NAMALWA (cell line): ENCODE measurements at regions not wholly inside any gene's neighbourhood (a gene's known extent, or its start where the extent isn't known, plus 50 kb on each side); places are given as distances from the start of the nearest gene placed in this dataset.
"Not testable (repeated sequence)": the region's sequence is repeated elsewhere in the genome, so short reads cannot be mapped to it uniquely, and the experiment has no call there.

ENCODE experiments used
- DNase-seq: peaks from one replicate; pipeline ENCODE4 v3.0.0-alpha.2; 2015; ENCODE audit warnings: low spot score

DNA sequence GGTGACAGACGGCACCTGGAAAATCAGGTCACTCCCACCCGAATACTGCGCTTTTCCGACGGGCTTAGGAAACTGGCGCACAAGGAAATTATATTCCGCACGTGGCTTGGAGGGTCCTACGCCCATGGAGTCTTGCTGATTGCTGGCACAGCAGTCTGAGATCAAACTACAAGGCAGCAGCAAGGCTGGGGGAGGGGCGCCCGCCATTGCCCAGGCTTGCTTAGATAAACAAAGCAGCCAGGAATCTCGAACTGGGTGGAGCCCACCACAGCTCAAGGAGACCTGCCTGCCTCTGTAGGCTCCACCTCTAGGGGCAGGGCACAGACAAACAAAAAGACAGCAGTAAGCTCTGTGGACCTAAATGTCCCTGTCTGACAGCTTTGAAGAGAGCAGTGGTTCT lies 394.3 kb downstream of the PTH2R start:
- not testable (repeated sequence) for DNase-seq

DNA sequence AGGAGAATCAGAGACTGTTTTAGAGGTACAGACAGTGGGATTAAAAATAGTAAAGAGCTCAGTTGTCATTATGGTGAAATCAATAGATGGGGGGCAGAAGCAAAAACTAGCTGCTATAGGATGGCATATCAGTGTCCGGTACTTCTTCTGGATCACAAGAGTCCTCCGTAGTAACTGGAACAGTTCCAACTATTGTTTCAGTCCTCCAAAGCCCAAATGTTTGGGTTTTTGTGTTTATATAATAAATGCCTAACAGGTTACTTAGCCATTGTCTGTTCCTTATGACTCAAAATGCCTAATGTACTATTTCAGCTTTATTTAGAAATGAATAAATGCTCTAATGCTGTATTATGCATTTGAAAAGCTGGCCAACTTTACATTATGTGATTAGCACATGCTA lies 401.2 kb downstream of the PTH2R start:
- no peak for DNase-seq

- DNase-seq, result not testable (repeated sequence)
Measured at GRCh38 chr2:208811885-208812284, 405.3 kb downstream of the PTH2R start.

DNA sequence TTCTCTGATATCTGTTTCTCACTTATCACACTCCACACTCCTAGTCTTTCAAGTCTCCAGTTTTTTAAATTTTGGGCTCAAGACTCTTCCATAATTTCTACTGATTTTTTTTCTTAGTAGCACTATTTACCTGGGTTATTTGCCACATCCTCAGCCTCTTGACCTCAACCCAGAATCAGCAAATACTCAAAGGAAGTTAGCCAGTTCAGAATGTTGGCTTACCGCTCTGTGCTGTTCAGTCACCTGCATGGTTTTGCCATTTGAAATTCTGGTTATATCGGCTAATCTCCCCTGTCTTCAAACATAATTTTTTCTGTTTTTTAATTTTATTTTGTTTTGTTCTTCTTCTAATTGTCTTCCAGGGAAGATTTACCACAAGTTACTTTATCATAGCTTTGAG lies 412.6 kb downstream of the PTH2R start:
- DNase-seq, result no peak

- peak; percentile 36 for DNase-seq
Measured at GRCh38 chr2:208820014-208820688, 413.6 kb downstream of the PTH2R start.

- no peak for DNase-seq
Measured at GRCh38 chr2:208827109-208827508, 420.5 kb downstream of the PTH2R start.

- DNase-seq, result no peak
Measured at GRCh38 chr2:208827549-208828221, 421.1 kb downstream of the PTH2R start.

DNA sequence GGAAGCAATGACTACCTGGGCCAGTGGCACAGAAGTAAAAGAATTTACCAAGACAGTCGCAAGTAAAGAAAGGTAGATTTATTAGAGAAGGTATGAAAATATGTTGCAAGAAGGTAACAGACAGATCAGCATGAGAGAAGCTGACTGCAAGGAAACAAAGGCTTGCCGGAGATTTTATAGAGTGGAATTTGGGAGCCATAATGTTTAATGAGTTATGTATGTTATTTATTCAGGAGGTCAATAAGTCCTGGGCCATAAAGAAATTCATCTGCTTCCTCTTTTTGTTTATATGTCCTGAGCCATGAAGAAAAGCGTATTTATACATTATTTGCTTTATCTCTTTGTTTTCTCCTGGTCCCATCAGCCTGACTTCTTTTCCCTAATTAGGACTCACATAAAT lies 423.6 kb downstream of the PTH2R start:
- DNase-seq, result no peak

DNA sequence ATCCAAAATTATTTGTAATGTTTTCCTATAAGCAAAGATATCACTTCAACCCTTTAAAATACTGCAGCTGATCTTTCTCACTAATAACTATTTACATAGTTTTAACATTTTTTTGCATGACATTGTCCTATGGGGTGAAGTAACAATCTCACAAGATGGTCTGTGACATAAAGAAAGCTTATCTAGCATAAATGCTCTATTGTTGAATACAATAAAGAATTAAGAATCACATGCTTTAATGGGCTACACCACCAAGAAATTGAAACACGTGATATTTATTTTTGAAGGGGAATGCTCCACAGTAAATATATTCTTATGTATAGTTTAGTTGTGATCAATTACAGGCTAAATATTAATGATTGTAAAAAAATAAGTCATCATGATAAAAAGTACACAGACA lies 441.1 kb downstream of the PTH2R start:
- DNase-seq, result no peak

DNA sequence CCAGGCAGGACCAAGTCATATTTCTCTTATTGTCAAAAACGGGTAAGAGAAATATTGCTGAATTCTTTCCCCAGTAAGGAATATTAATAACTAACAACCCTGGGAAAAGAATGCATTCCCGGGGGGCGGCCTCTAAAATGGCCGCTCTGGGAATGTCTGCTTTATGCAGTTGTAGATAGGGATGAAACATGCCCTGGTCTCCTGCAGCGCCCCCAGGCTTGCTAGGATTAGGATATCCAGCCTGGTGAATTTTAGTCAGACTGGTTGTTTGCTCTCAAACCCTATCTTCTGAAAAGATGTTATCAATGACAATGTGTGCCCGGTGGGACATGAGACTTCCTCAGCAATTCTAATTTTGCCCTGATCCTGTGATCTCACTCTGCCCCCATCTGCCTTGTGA lies 448.1 kb downstream of the PTH2R start:
- DNase-seq, result no peak

DNA sequence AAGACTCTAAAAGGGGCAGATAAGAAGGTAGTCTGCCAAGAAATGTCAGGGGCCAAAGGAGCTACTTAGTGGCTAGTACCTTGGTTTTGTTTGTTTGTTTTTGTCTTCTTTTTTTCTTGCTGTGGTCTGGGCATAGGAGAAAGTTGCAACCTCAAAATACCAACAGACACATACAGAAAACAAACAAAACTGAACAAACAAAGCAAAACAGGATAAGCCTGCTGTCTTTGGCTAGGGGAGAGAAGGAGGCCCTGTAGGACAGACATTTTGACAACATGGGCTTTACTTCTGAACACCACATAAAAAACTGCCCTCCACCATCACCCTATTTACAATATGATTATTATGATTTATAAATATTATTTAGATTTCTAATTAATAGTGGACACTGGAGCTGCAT lies 460.8 kb downstream of the PTH2R start:
- DNase-seq, result no peak

DNA sequence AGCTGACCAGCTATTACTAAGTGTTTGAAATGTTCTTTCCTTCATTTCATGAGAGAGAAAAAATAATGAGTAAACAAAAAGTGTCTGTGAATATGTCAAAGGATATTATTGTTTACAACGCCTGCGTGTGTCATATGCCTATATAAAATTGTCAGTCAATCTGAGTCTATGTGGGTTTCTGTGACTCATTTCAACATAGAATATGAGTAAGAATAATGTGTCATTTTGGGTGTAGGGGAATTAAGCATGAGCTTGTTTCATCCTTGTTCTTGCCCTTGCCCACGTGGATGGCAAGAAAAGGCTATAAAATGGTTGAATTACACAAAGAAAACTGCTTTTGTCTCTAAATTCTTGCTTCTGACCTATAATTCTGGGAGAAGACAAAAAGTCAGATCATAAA lies 466.0 kb downstream of the PTH2R start:
- DNase-seq, result no peak

GRCh38 chr2:208879666-208880065 lies 473.1 kb downstream of the PTH2R start:
- no peak for DNase-seq

- no peak for DNase-seq
Measured at GRCh38 chr2:208880171-208880570, 473.6 kb downstream of the PTH2R start.

DNA sequence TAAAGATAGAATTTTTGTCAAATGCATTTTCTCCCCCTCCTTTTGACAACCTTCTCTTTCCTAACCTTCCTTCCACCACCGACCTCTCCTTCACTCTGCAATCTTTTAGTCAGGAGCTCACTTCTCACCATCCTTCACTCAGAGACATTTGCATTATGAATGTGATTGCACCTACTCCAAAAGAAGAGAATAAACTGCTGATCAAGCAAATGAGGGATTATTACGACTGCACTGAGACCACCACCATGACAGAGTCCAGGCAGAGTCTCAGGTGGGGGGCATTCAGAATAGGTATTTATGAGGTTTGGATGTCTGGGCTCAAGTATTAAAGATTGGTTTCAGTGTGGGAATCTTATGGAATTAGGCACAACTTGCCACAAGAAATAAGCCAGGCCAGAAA lies 483.9 kb downstream of the PTH2R start:
- no peak for DNase-seq

- DNase-seq, result no peak
Measured at GRCh38 chr2:208892203-208892602, 485.6 kb downstream of the PTH2R start.

DNA sequence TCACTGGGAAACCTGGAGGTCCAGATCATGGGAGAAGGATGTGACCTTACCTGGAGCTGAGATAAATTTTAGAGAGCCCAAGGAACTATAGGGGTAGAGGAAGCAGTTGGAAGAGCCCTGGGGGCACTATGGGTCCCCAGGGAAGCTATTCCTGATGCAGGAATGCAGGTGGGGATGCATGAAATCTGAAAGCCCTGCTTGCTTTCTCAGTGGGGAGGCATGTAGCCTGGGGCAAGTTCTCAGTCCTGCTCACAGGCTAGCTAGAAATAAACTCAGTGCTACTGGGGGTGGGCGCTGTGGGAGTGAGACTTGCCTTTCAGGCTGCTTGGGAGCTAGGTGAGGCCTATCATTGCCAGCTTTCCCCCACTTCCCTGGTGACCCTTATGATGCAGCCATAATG lies 499.7 kb downstream of the PTH2R start:
- no peak for DNase-seq

DNA sequence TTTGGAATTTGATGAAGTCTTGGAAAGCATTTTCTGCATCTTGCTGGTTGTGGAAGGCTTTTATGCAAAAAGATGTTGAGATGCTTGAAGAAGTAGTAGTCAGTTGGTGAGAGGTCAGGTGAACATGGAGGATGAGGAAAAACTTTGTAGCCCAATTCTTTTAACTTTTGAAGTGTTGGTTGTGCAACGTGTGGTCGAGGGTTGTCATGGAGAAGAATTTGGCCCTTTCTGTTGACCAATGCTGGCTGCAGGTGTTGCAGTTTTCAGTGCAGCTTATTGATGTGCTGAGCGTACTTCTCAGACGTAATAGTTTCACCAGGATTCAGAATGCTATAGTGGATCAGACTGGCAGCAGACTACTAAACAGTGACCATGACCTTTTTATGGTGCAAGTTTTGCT lies 508.4 kb upstream of the MAP2 start:
- DNase-seq, result no peak

GRCh38 chr2:208916881-208917280 lies 507.0 kb upstream of the MAP2 start:
- DNase-seq, result no peak

- DNase-seq, result not testable (repeated sequence)
Measured at GRCh38 chr2:208921358-208921757, 502.5 kb upstream of the MAP2 start.

DNA sequence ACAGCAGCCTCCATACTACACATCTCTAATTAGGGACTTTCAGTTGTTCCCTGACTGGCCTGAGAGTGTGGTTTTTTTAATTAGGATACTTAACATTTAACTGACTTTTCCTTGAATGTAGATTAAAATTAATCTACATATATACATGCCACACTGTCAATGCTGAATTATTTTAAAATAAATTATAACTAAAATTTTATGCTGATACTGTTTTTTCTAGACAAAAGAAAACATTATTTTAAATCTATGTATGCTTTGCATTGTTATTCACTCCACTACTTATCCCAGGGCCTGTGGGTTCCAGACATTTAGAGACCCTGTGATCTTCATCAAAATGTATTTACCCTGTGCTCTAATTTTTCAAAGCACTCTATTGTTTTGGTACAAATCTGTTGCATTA lies 496.0 kb upstream of the MAP2 start:
- no peak for DNase-seq

DNA sequence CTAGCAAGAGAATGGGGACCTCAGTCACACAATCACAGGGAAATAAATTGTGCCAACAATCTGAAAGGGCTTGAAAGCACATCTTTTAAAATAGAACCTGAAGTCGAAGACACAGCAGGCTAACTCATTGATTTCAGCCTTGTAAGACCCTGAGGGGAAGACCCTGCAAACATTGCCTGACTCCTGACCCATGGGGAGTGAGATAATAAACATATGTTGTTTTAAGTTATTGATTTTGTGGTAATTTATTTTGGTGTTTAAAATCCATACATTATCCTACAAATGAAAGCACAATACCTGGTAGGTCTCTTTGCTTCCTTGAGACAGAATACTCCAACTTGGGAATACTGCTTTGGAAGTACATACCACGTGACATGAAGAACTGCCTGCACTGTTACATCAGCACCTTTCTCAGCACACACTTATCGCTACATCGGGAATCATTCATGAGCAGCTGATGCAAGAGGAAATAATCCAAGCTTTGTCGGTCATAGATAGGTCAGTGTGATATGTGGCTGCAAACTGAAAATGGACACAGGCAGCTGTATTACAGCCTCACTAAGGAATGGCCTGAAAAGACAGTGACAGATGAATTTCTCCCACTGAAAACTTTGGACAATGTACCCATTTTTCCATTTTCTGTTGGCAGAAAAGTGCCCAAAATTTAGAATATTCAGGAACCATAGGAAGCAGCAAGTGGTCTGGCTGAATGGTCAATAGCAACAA lies 494.5 kb upstream of the MAP2 start:
- no peak for DNase-seq

- DNase-seq, result no peak
Measured at GRCh38 chr2:208929894-208930427, 493.9 kb upstream of the MAP2 start.
